ENCODE measurements at regions not wholly inside any gene's neighbourhood (a gene's known extent, or its start where the extent isn't known, plus 50 kb on each side); places are given as distances from the start of the nearest gene placed in this dataset.
"Not testable (repeated sequence)": the region's sequence is repeated elsewhere in the genome, so short reads cannot be mapped to it uniquely, and the experiment has no call there.

- H3K4me3 ChIP-seq (ENCODE audit: low read depth, low read length): no peak overlapping the region
These were observed 428.4 kb downstream of the EFNB2 start for GRCh38 chr13:106107061-106107460.

- no peak overlapping the region for H3K4me3 ChIP-seq (ENCODE audit: low read depth, low read length)
These were observed 430.3 kb downstream of the EFNB2 start for GRCh38 chr13:106105153-106105552.

- no peak overlapping the region for H3K4me3 ChIP-seq (ENCODE audit: low read depth, low read length)
These were observed 431.1 kb downstream of the EFNB2 start for GRCh38 chr13:106104281-106104901.

- no peak overlapping the region for H3K4me3 ChIP-seq (ENCODE audit: low read depth, low read length)
These were observed 431.7 kb downstream of the EFNB2 start for GRCh38 chr13:106103779-106104178.

GRCh38 chr13:106102786-106103185, 432.7 kb downstream of the EFNB2 start:
- no peak overlapping the region for H3K4me3 ChIP-seq (ENCODE audit: low read depth, low read length)

GRCh38 chr13:106101201-106101600, 434.3 kb downstream of the EFNB2 start:
- H3K4me3 ChIP-seq (ENCODE audit: low read depth, low read length): no peak overlapping the region

- H3K4me3 ChIP-seq (ENCODE audit: low read depth, low read length): no peak overlapping the region
These were observed 435.1 kb downstream of the EFNB2 start for GRCh38 chr13:106100171-106100919.

GRCh38 chr13:106099765-106100164, 435.7 kb downstream of the EFNB2 start:
- H3K4me3 ChIP-seq (ENCODE audit: low read depth, low read length): no peak overlapping the region

- no peak overlapping the region for H3K4me3 ChIP-seq (ENCODE audit: low read depth, low read length)
These were observed 436.7 kb downstream of the EFNB2 start for GRCh38 chr13:106098778-106099177.

GRCh38 chr13:106096661-106097092, 438.8 kb downstream of the EFNB2 start:
- H3K4me3 ChIP-seq (ENCODE audit: low read depth, low read length): no peak overlapping the region

- H3K4me3 ChIP-seq (ENCODE audit: low read depth, low read length): no peak overlapping the region
These were observed 439.5 kb downstream of the EFNB2 start for GRCh38 chr13:106095919-106096318.

- no peak overlapping the region for H3K4me3 ChIP-seq (ENCODE audit: low read depth, low read length)
These were observed 440.1 kb downstream of the EFNB2 start for GRCh38 chr13:106095406-106095805.

- H3K4me3 ChIP-seq (ENCODE audit: low read depth, low read length): no peak overlapping the region
These were observed 445.5 kb downstream of the EFNB2 start for GRCh38 chr13:106090001-106090400.

GRCh38 chr13:106089261-106089980, 446.0 kb downstream of the EFNB2 start:
- H3K4me3 ChIP-seq (ENCODE audit: low read depth, low read length): no peak overlapping the region

- H3K4me3 ChIP-seq (ENCODE audit: low read depth, low read length): no peak overlapping the region
These were observed 447.4 kb downstream of the EFNB2 start for GRCh38 chr13:106088085-106088484.

GRCh38 chr13:106087201-106087600, 448.3 kb downstream of the EFNB2 start:
- H3K4me3 ChIP-seq (ENCODE audit: low read depth, low read length): no peak overlapping the region

GRCh38 chr13:106083620-106084350, 451.7 kb downstream of the EFNB2 start:
- H3K4me3 ChIP-seq (ENCODE audit: low read depth, low read length): no peak overlapping the region

- H3K4me3 ChIP-seq (ENCODE audit: low read depth, low read length): not testable (repeated sequence)
These were observed 454.2 kb downstream of the EFNB2 start for GRCh38 chr13:106081221-106081620.

- H3K4me3 ChIP-seq (ENCODE audit: low read depth, low read length): no peak overlapping the region
These were observed 457.3 kb downstream of the EFNB2 start for GRCh38 chr13:106078191-106078590.

- H3K4me3 ChIP-seq (ENCODE audit: low read depth, low read length): no peak overlapping the region
These were observed 458.4 kb downstream of the EFNB2 start for GRCh38 chr13:106077017-106077416.

- no peak overlapping the region for H3K4me3 ChIP-seq (ENCODE audit: low read depth, low read length)
These were observed 463.4 kb downstream of the EFNB2 start for GRCh38 chr13:106072014-106072413.

Data from iPS-11a (cell line).